H1 (cell line): ENCODE measurements at regions not wholly inside any gene's neighbourhood (a gene's known extent, or its start where the extent isn't known, plus 50 kb on each side); places are given as distances from the start of the nearest gene placed in this dataset.
"Not testable (repeated sequence)": the region's sequence is repeated elsewhere in the genome, so short reads cannot be mapped to it uniquely, and the experiment has no call there.

ENCODE experiments used
- CTCF ChIA-PET: fragments of 300-600 bp; sonication (Branson Sonifier 250); formaldehyde crosslinking; loops from one replicate; lab custom pipeline; 2021; ENCODE audit not compliant: partially characterized antibody; lab: Charles Lee
- POLR2A ChIA-PET: fragments of 300-600 bp; sonication (Branson Sonifier 250); formaldehyde crosslinking; loops from one replicate; lab custom pipeline; 2021; ENCODE audit warnings: inconsistent platforms; ENCODE audit not compliant: partially characterized antibody; lab: Charles Lee
- DNase-seq, 2 experiments: peaks; one replicate each; pipeline versions ENCODE4 v3.0.0 to v3.0.0-alpha.2; 2010 to 2022; ENCODE audit warnings: low spot score in 2 of 2, low read depth in 1 of 2, mixed read lengths in 1 of 2
- FAIRE-seq: peaks from 2 replicates; lab custom pipeline; 2011; peaks lifted over from hg19 to GRCh38; lab: Jason Lieb, UNC
- H2AFZ ChIP-seq: 2 replicates; pipeline ENCODE4 v1.8.1; 2012; ENCODE audit warnings: low read length, inconsistent platforms
- H2AK5ac ChIP-seq: 2 replicates; pipeline ENCODE4 v1.6.1; 2013; ENCODE audit warnings: low read depth, low read length
- H2BK120ac ChIP-seq: replicated peaks from 2 replicates; pipeline ENCODE3; 2013; ENCODE audit warnings: low read depth, low read length, inconsistent platforms
- H2BK12ac ChIP-seq: 2 replicates; pipeline ENCODE4 v1.6.1; 2013; ENCODE audit warnings: low read depth, low read length
- H2BK15ac ChIP-seq: 2 replicates; pipeline ENCODE4 v1.6.1; 2013; ENCODE audit warnings: low read length
- H2BK20ac ChIP-seq: 2 replicates; pipeline ENCODE4 v1.6.1; 2013; ENCODE audit warnings: low read length
- H2BK5ac ChIP-seq: 2 replicates; pipeline ENCODE4 v1.6.1; 2013; ENCODE audit warnings: low read depth, low read length
- H3K14ac ChIP-seq: 2 replicates; pipeline ENCODE4 v1.6.1; 2013; ENCODE audit warnings: inconsistent platforms; ENCODE audit not compliant: insufficient read length
- H3K18ac ChIP-seq: 2 replicates; pipeline ENCODE4 v1.6.1; 2013; ENCODE audit warnings: low read length; ENCODE audit errors: extremely low read depth
- H3K23ac ChIP-seq: 2 replicates; pipeline ENCODE4 v1.6.1; 2013; ENCODE audit warnings: inconsistent platforms; ENCODE audit not compliant: insufficient read length
- H3K23me2 ChIP-seq: 2 replicates; pipeline ENCODE4 v1.6.1; 2013; ENCODE audit warnings: low read depth, low read length
- H3K27ac ChIP-seq: 2 replicates; pipeline ENCODE4 v1.6.1; 2011; ENCODE audit warnings: low read depth, low read length, inconsistent platforms
- H3K27me3 ChIP-seq, 4 experiments: replicated peaks in 1 of 4; 1 replicate in 1 of 4; 2 replicates in 3 of 4; pipeline versions ENCODE4 v1.6.1 to v1.8.1; 2011 to 2013; ENCODE audit warnings: low read length in 3 of 4, mild to moderate bottlenecking in 3 of 4, inconsistent platforms in 2 of 4, mixed read lengths in 2 of 4, moderate library complexity in 1 of 4; ENCODE audit not compliant: control insufficient read depth in 3 of 4, insufficient read depth in 3 of 4; ENCODE audit errors: extremely low read depth in 1 of 4
- H3K36me3 ChIP-seq, 4 experiments: 2 replicates each; pipeline versions ENCODE4 v1.6.1 to v1.8.1; 2011 to 2013; ENCODE audit warnings: mild to moderate bottlenecking in 4 of 4, low read length in 3 of 4, moderate library complexity in 2 of 4, control low read depth in 1 of 4, inconsistent platforms in 1 of 4; ENCODE audit not compliant: insufficient read depth in 4 of 4, control insufficient read depth in 2 of 4
- H3K4ac ChIP-seq: replicated peaks from 2 replicates; pipeline ENCODE3; 2013; ENCODE audit warnings: low read length, low read depth, mixed read lengths, inconsistent platforms; ENCODE audit not compliant: insufficient read length
- H3K4me1 ChIP-seq, 4 experiments: replicated peaks in 1 of 4; 1 replicate in 1 of 4; 2 replicates in 3 of 4; pipeline versions ENCODE4 v1.6.1 to v1.8.1; 2011 to 2013; ENCODE audit warnings: low read length in 3 of 4, inconsistent platforms in 2 of 4, mixed read lengths in 1 of 4; ENCODE audit not compliant: insufficient read depth in 4 of 4, control insufficient read depth in 3 of 4
- H3K4me2 ChIP-seq, 2 experiments: 2 replicates each; pipeline versions ENCODE4 v1.6.1 to v1.8.1; 2011 to 2013; ENCODE audit warnings: low read depth in 2 of 2, low read length in 2 of 2, control low read depth in 1 of 2, inconsistent platforms in 1 of 2, mild to moderate bottlenecking in 1 of 2; ENCODE audit not compliant: insufficient read depth in 1 of 2
- H3K4me3 ChIP-seq, 4 experiments: fragments of 200-600, 300-600 bp in 1 of 4; sonication (generic), shearing (Covaris generic), sonication (Bioruptor Twin) in 1 of 4; 2 replicates each; pipeline versions ENCODE4 v1.5.1 to v1.8.1; 2011 to 2016; ENCODE audit warnings: low read length in 4 of 4, low read depth in 3 of 4, control low read depth in 2 of 4, inconsistent platforms in 2 of 4, mild to moderate bottlenecking in 2 of 4, mixed read lengths in 1 of 4, moderate library complexity in 1 of 4; ENCODE audit not compliant: insufficient read depth in 2 of 4; ENCODE audit errors: extremely low read depth in 1 of 4
- H3K56ac ChIP-seq: replicated peaks from 2 replicates; pipeline ENCODE3; 2013; ENCODE audit warnings: low read depth, mild to moderate bottlenecking, mixed read lengths, low read length, inconsistent platforms; ENCODE audit not compliant: insufficient read length
- H3K79me1 ChIP-seq: 2 replicates; pipeline ENCODE4 v1.6.1; 2013; ENCODE audit warnings: low read depth, low read length, control low read depth
- H3K79me2 ChIP-seq, 2 experiments: 2 replicates each; pipeline versions ENCODE4 v1.6.1 to v1.8.1; 2012 to 2013; ENCODE audit warnings: low read length in 2 of 2, mild to moderate bottlenecking in 2 of 2, inconsistent platforms in 1 of 2; ENCODE audit not compliant: insufficient read depth in 2 of 2, control insufficient read depth in 1 of 2
- H3K9ac ChIP-seq, 4 experiments: replicated peaks in 1 of 4; 1 replicate in 1 of 4; 2 replicates in 3 of 4; pipeline versions ENCODE4 v1.6.1 to v1.8.1; 2011 to 2013; ENCODE audit warnings: low read depth in 3 of 4, low read length in 3 of 4, control low read depth in 2 of 4, mild to moderate bottlenecking in 2 of 4, moderate library complexity in 2 of 4, inconsistent platforms in 1 of 4; ENCODE audit errors: extremely low read depth in 1 of 4
- H3K9me3 ChIP-seq, 2 experiments: 2 replicates each; pipeline versions ENCODE4 v1.6.1 to v1.8.1; 2012 to 2013; ENCODE audit warnings: mild to moderate bottlenecking in 2 of 2, moderate library complexity in 2 of 2, control low read depth in 1 of 2, inconsistent platforms in 1 of 2, low read depth in 1 of 2, low read length in 1 of 2, mixed read lengths in 1 of 2; ENCODE audit not compliant: insufficient read depth in 2 of 2
- H4K20me1 ChIP-seq, 2 experiments: replicated peaks in 1 of 2; 2 replicates each; pipeline versions ENCODE3 to v1.8.1; 2011 to 2013; ENCODE audit warnings: inconsistent platforms in 2 of 2, low read length in 2 of 2, mild to moderate bottlenecking in 1 of 2; ENCODE audit not compliant: insufficient read depth in 2 of 2, control insufficient read depth in 1 of 2
- H4K5ac ChIP-seq: 2 replicates; pipeline ENCODE4 v1.6.1; 2013; ENCODE audit warnings: low read length, low read depth, mixed read lengths, inconsistent platforms; ENCODE audit not compliant: insufficient read length
- H4K8ac ChIP-seq: 2 replicates; pipeline ENCODE4 v1.8.0; 2013; ENCODE audit warnings: mild to moderate bottlenecking, moderate library complexity, low read length, inconsistent platforms; ENCODE audit not compliant: insufficient read depth; ENCODE audit errors: extremely low read depth
- H4K91ac ChIP-seq: replicated peaks from 2 replicates; pipeline ENCODE3; 2013; ENCODE audit warnings: low read length, mixed read lengths, inconsistent platforms; ENCODE audit not compliant: insufficient read length
- FOSL1 ChIP-seq: IDR thresholded peaks from 2 replicates; pipeline ENCODE4 v1.6.1; 2011; ENCODE audit warnings: mild to moderate bottlenecking, low read depth, low read length, moderate library complexity; ENCODE audit not compliant: insufficient read depth
- NRF1 ChIP-seq: IDR thresholded peaks from 2 replicates; pipeline ENCODE4 v1.6.1; 2011; ENCODE audit warnings: mild to moderate bottlenecking, low read depth, low read length, improper control_type of control experiment
- TEAD4 ChIP-seq: IDR thresholded peaks from 2 replicates; pipeline ENCODE4 v1.6.1; 2012; ENCODE audit warnings: low read depth, low read length, inconsistent platforms, mixed read lengths
- WGBS, 2 experiments: shearing (Covaris generic) in 1 of 2; methylation state at CpG; one replicate each; pipeline versions ENCODE4 v1.1.6 to v1.1.7; 2013 to 2015; ENCODE audit warnings: low lambda C conversion rate in 2 of 2, mixed read lengths in 2 of 2, inconsistent platforms in 1 of 2, low coverage in 1 of 2, missing lambda C conversion rate in 1 of 2; ENCODE audit not compliant: insufficient replicate concordance in 2 of 2, insufficient coverage in 1 of 2, insufficient read length in 1 of 2; ENCODE audit errors: extremely low coverage in 1 of 2, missing lambda C conversion rate in 1 of 2; 5-methylcytosine and 5-hydroxymethylcytosine counted together

DNA sequence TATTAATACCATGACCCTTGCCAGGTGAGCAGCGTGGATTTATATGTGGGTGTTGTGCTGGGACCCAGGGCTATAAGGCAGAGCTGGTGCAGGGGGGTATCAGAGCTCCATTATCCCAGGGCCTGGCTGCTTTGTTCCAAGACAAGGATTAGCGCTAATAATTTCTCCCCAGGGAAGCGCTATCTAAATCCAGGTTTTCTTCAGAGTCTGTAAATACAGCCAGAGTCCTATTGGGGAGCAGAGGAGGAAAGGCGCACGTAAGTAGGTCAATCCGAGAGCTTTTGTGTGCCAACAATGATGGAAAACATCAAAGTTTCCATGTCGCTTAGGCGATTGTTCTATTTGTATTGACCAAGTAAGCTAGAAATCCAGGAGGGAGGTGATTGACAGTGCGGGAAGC is 1009.7 kb downstream of the VRK1 start:
- FAIRE-seq, result no peak
- Histone ChIP-seq H3K23ac (no peak overlapping the region), H2AK5ac (no peak overlapping the region), H3K9ac (no peak overlapping the region), H3K18ac (no peak overlapping the region), H4K5ac (no peak overlapping the region), H3K36me3 (no peaks in the 10 kb centered on the region), H3K9me3 (no peaks in the 10 kb centered on the region), H3K4me1 (no peaks in the 10 kb centered on the region), H3K79me2 (no peaks in the 10 kb centered on the region), H3K79me1 (no peaks in the 10 kb centered on the region), H4K8ac (no peak overlapping the region), H2BK15ac (no peak overlapping the region), H2AFZ (no peak overlapping the region), H4K20me1 (no peaks in the 10 kb centered on the region), H3K23me2 (no peaks in the 10 kb centered on the region; the same call in 1 of the 2 replicates), H2BK120ac (no peak overlapping the region), H3K4me2 (no peak overlapping the region), H4K91ac (no peak overlapping the region), H3K56ac (no peak overlapping the region), H2BK20ac (no peak overlapping the region), H3K27ac (no peak overlapping the region), H3K14ac (no peak overlapping the region), H3K27me3 (no peaks in the 10 kb centered on the region), H3K4me3 (no peak overlapping the region), H2BK12ac (no peak overlapping the region), H2BK5ac (no peak overlapping the region), H3K4ac (no peak overlapping the region)
- TF ChIP-seq TEAD4 (no peak), FOSL1 (no peak), NRF1 (no peak)
- ChIA-PET POLR2A (no interaction called here), CTCF (no interaction called here)
- WGBS, 2 experiments, result 91% methylated on average over 9 of the region's 9 CpGs; no CpG with 5 or more reads in 1 of the 2 experiments
- no peak for DNase-seq

DNA sequence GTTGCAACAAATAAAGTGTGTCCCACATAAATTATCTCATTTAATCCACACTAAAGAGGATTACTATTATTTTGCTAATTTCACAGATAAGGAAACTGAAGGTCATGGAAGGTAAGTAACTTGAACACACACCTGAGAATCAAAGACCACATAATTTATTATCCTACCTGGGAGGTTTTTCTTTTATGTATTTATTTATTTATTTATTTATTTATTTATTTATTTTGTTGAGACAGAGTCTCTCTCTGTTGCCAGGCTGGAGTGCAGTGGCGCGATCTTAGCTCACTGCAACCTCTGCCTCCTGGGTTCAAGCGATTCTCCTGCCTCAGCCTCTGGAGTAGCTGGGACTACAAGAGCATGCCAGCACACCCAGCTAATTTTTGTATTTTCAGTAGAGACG is 1011.4 kb downstream of the VRK1 start:
- H4K20me1 ChIP-seq, H3K27ac ChIP-seq, FAIRE-seq, H3K56ac ChIP-seq, H4K5ac ChIP-seq, H2BK120ac ChIP-seq, H3K4ac ChIP-seq, H3K23me2 ChIP-seq, H3K36me3 ChIP-seq, H3K27me3 ChIP-seq, H2BK12ac ChIP-seq, H2BK20ac ChIP-seq, H3K9me3 ChIP-seq, H3K18ac ChIP-seq, H2AK5ac ChIP-seq, H2BK15ac ChIP-seq, H2AFZ ChIP-seq, H3K9ac ChIP-seq, H3K4me2 ChIP-seq, CTCF ChIA-PET, DNase-seq, H3K23ac ChIP-seq, H3K79me1 ChIP-seq, H3K4me3 ChIP-seq, H4K91ac ChIP-seq, H4K8ac ChIP-seq, H2BK5ac ChIP-seq, POLR2A ChIA-PET, H3K79me2 ChIP-seq, H3K14ac ChIP-seq, H3K4me1 ChIP-seq: not testable (repeated sequence)
- 93% methylated on average over 4 of the region's 4 CpGs; no CpG with 5 or more reads in 1 of the 2 experiments for WGBS, 2 experiments
